Endothelial cell of umbilical vein (primary cell): ENCODE measurements at regions not wholly inside any gene's neighbourhood (a gene's known extent, or its start where the extent isn't known, plus 50 kb on each side); places are given as distances from the start of the nearest gene placed in this dataset.

ENCODE experiments used
- BruUV-seq: library from RNA; stranded (reverse); fragments of 400-500 nt; replicated peaks from 2 replicates; lab custom pipeline; 2021; lab: Mats Ljungman, UMichigan
- CTCF ChIA-PET: fragments of 300-600, 350-600 bp; sonication (Branson Sonifier 250); formaldehyde crosslinking; loops from one replicate; lab custom pipeline; 2021; ENCODE audit warnings: antibody characterized with exemption, inconsistent platforms; lab: Charles Lee
- POLR2A ChIA-PET: fragments of 300-600, 350-600 bp; sonication (Branson Sonifier 250); formaldehyde crosslinking; loops from one replicate; lab custom pipeline; 2021; ENCODE audit warnings: antibody characterized with exemption, inconsistent platforms; lab: Charles Lee
- DNase-seq: peaks from one replicate; pipeline ENCODE4 v3.0.0-alpha.2; 2011; ENCODE audit warnings: low read depth, low spot score
- FAIRE-seq: peaks from 2 replicates; lab custom pipeline; 2011; peaks lifted over from hg19 to GRCh38; lab: Jason Lieb, UNC
- H2AFZ ChIP-seq: 2 replicates; pipeline ENCODE4 v1.6.0; 2012; ENCODE audit warnings: low read depth, low read length, control low read depth, inconsistent platforms
- H3K27ac ChIP-seq: 2 replicates; pipeline ENCODE4 v1.5.1; 2011; ENCODE audit warnings: low read depth, mild to moderate bottlenecking, control low read depth, low read length, moderate library complexity; ENCODE audit not compliant: insufficient read depth
- H3K27me3 ChIP-seq, 2 experiments: 2 replicates each; pipeline versions ENCODE4 v1.6.0 to v1.6.1; 2011; ENCODE audit warnings: low read length in 2 of 2, mixed read lengths in 1 of 2; ENCODE audit not compliant: control insufficient read depth in 2 of 2, insufficient read depth in 2 of 2
- H3K36me3 ChIP-seq, 2 experiments: 2 replicates in 1 of 2; 3 replicates in 1 of 2; pipeline ENCODE4 v1.5.1; 2011; ENCODE audit warnings: low read length in 2 of 2, mild to moderate bottlenecking in 1 of 2, moderate library complexity in 1 of 2; ENCODE audit not compliant: control insufficient read depth in 2 of 2, insufficient read depth in 2 of 2; ENCODE audit errors: extremely low read depth in 1 of 2
- H3K4me1 ChIP-seq: 3 replicates; pipeline ENCODE4 v1.5.1; 2011; ENCODE audit warnings: mild to moderate bottlenecking, low read length; ENCODE audit not compliant: control insufficient read depth, insufficient read depth; ENCODE audit errors: extremely low read depth
- H3K4me2 ChIP-seq: 2 replicates; pipeline ENCODE4 v1.6.1; 2011; ENCODE audit warnings: low read length, control low read depth, mixed read lengths; ENCODE audit not compliant: insufficient read depth
- H3K4me3 ChIP-seq, 3 experiments: fragments of 200-600 bp in 1 of 3; sonication (generic), shearing (Covaris generic) in 1 of 3; replicated peaks in 1 of 3; 2 replicates each; pipeline ENCODE4 v1.5.1; 2011 to 2016; ENCODE audit warnings: control low read depth in 3 of 3, low read length in 3 of 3, mild to moderate bottlenecking in 2 of 3, inconsistent platforms in 1 of 3, low read depth in 1 of 3, moderate library complexity in 1 of 3; ENCODE audit not compliant: insufficient read depth in 1 of 3
- H3K79me2 ChIP-seq: 2 replicates; pipeline ENCODE4 v1.6.0; 2012; ENCODE audit warnings: low read length, inconsistent platforms; ENCODE audit not compliant: control insufficient read depth, insufficient read depth
- H3K9ac ChIP-seq: replicated peaks from 2 replicates; pipeline ENCODE3; 2011; ENCODE audit warnings: low read length, control low read depth; ENCODE audit not compliant: insufficient read depth; ENCODE audit errors: extremely low read depth
- H3K9me1 ChIP-seq: replicated peaks from 3 replicates; pipeline ENCODE4 v1.6.0; 2011; ENCODE audit warnings: mild to moderate bottlenecking, low read length; ENCODE audit not compliant: control insufficient read depth, insufficient read depth; ENCODE audit errors: extremely low read depth
- H3K9me3 ChIP-seq: replicated peaks from 2 replicates; pipeline ENCODE4 v1.5.1; 2012; ENCODE audit warnings: low read length, inconsistent platforms; ENCODE audit not compliant: control insufficient read depth, insufficient read depth
- H4K20me1 ChIP-seq: replicated peaks from 2 replicates; pipeline ENCODE3; 2011; ENCODE audit warnings: mild to moderate bottlenecking, low read length; ENCODE audit not compliant: control insufficient read depth, insufficient read depth; ENCODE audit errors: extremely low read depth
- EZH2 ChIP-seq: IDR thresholded peaks from 2 replicates; pipeline ENCODE4 v1.6.1; 2012; ENCODE audit warnings: borderline replicate concordance, low read depth, mild to moderate bottlenecking, moderate library complexity, low read length, inconsistent platforms; ENCODE audit not compliant: severe bottlenecking
- FOS ChIP-seq: IDR thresholded peaks from 2 replicates; pipeline ENCODE4 v1.6.1; 2011; ENCODE audit warnings: mild to moderate bottlenecking, low read length, moderate library complexity, borderline replicate concordance; ENCODE audit not compliant: insufficient read depth
- GATA2 ChIP-seq: IDR thresholded peaks from 2 replicates; pipeline ENCODE4 v1.7.0; 2011; ENCODE audit warnings: low read depth, mild to moderate bottlenecking, moderate library complexity, mixed read lengths, low read length; ENCODE audit not compliant: insufficient read length, insufficient read depth
- JUN ChIP-seq: IDR thresholded peaks from 2 replicates; pipeline ENCODE4 v1.6.1; 2011; ENCODE audit warnings: borderline replicate concordance, low read depth; ENCODE audit not compliant: insufficient read length, insufficient read depth
- MAX ChIP-seq: IDR thresholded peaks from 2 replicates; pipeline ENCODE4 v1.6.1; 2011; ENCODE audit not compliant: insufficient read depth, insufficient read length
- MYC ChIP-seq: IDR thresholded peaks from one replicate; pipeline ENCODE4 v1.6.1; 2011; ENCODE audit warnings: mild to moderate bottlenecking, low read depth, low read length
- POLR2A ChIP-seq: IDR thresholded peaks from 2 replicates; pipeline ENCODE4 v1.6.1; 2012; ENCODE audit warnings: low read depth, mild to moderate bottlenecking, control low read depth, low read length
- POLR2AphosphoS5 ChIP-seq: IDR thresholded peaks from 2 replicates; pipeline ENCODE4 v1.6.1; 2012; ENCODE audit warnings: low read depth, mild to moderate bottlenecking, control low read depth, low read length, moderate library complexity; ENCODE audit not compliant: insufficient read depth
- dilution Hi-C: fragments of 300-500 bp; cut with MboI; formaldehyde crosslinking; loops from one replicate; pipeline ENCODE4 v1.15.0; 2019; ENCODE audit warnings: low sequenced_read_pairs; ENCODE audit not compliant: extremely low pct_ligation_motif_present
- intact Hi-C: fragments of 100-400 bp; cut with micrococcal nuclease; formaldehyde crosslinking; loops from one replicate; pipeline ENCODE4 v1.10.0; 2022
- TF ChIP-seq, protein P1 (sequence below), 2 donors: IDR thresholded peaks; 1 replicate in 1 of 2; 2 replicates in 1 of 2; pipeline ENCODE4 v1.5.1; 2011; ENCODE audit warnings: low read length in 2 of 2, mild to moderate bottlenecking in 2 of 2, moderate library complexity in 2 of 2, control low read depth in 1 of 2, inconsistent platforms in 1 of 2, low read depth in 1 of 2; ENCODE audit not compliant: insufficient read depth in 1 of 2; ENCODE audit errors: extremely low read depth in 1 of 2

- CTCF ChIA-PET = no interaction called here
- dilution Hi-C loops = no loop called here
These were observed 379.2 kb upstream of the ZFHX3 start for GRCh38 chr16:73427164-73427563.

More at GRCh38 chr16:73427164-73427563, 379.2 kb upstream of the ZFHX3 start:
- Histone ChIP-seq H3K9ac (no peak overlapping the region), H3K27ac (no peak overlapping the region), H3K36me3 (no peaks in the 10 kb centered on the region), H3K79me2 (no peaks in the 10 kb centered on the region), H2AFZ (no peak overlapping the region), H3K9me3 (peaks cover 4% of the 10 kb centered on the region), H3K4me3 (no peak overlapping the region), H4K20me1 (no peaks in the 10 kb centered on the region), H3K4me1 (no peaks in the 10 kb centered on the region), H3K27me3 (no peaks in the 10 kb centered on the region), H3K4me2 (no peak overlapping the region), H3K9me1 (no peaks in the 10 kb centered on the region)
- TF ChIP-seq EZH2 (no peak), POLR2AphosphoS5 (no peak), MYC (no peak), MAX (no peak), GATA2 (no peak), JUN (no peak), FOS (no peak), POLR2A (no peak)
- TF ChIP-seq, protein P1, sequence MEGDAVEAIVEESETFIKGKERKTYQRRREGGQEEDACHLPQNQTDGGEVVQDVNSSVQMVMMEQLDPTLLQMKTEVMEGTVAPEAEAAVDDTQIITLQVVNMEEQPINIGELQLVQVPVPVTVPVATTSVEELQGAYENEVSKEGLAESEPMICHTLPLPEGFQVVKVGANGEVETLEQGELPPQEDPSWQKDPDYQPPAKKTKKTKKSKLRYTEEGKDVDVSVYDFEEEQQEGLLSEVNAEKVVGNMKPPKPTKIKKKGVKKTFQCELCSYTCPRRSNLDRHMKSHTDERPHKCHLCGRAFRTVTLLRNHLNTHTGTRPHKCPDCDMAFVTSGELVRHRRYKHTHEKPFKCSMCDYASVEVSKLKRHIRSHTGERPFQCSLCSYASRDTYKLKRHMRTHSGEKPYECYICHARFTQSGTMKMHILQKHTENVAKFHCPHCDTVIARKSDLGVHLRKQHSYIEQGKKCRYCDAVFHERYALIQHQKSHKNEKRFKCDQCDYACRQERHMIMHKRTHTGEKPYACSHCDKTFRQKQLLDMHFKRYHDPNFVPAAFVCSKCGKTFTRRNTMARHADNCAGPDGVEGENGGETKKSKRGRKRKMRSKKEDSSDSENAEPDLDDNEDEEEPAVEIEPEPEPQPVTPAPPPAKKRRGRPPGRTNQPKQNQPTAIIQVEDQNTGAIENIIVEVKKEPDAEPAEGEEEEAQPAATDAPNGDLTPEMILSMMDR (IDR thresholded peaks at IDR 0.05; ENCODE audit: extremely low read depth in 1 of 2, insufficient read depth in 1 of 2, low read depth in 1 of 2, low read length in 2 of 2) = no peak
- FAIRE-seq = no peak
- no TSS peak for BruUV-seq
- POLR2A ChIA-PET = no interaction called here
- intact Hi-C loops = no loop called here
- DNase-seq = no peak
